H7 (cell line): ENCODE measurements at regions not wholly inside any gene's neighbourhood (a gene's known extent, or its start where the extent isn't known, plus 50 kb on each side); places are given as distances from the start of the nearest gene placed in this dataset.
A peak's percentile ranks its signal among the peaks of the same experiment; 100 is the strongest.
"Not testable (repeated sequence)": the region's sequence is repeated elsewhere in the genome, so short reads cannot be mapped to it uniquely, and the experiment has no call there.

Experiments used
- DNase-seq: peaks from one replicate; pipeline ENCODE4 v3.0.0; 2012
- H3K27me3 ChIP-seq: 2 replicates; pipeline ENCODE4 v1.6.0; 2011; ENCODE audit warnings: mild to moderate bottlenecking, low read length; ENCODE audit not compliant: control insufficient read depth, insufficient read depth
- H3K36me3 ChIP-seq: replicated peaks from 2 replicates; pipeline ENCODE4 v1.5.1; 2011; ENCODE audit warnings: low read length; ENCODE audit not compliant: control insufficient read depth, insufficient read depth
- H3K4me3 ChIP-seq: 2 replicates; pipeline ENCODE4 v1.5.1; 2011; ENCODE audit warnings: low read depth, mild to moderate bottlenecking, control low read depth, low read length, moderate library complexity; ENCODE audit not compliant: insufficient read depth

DNA sequence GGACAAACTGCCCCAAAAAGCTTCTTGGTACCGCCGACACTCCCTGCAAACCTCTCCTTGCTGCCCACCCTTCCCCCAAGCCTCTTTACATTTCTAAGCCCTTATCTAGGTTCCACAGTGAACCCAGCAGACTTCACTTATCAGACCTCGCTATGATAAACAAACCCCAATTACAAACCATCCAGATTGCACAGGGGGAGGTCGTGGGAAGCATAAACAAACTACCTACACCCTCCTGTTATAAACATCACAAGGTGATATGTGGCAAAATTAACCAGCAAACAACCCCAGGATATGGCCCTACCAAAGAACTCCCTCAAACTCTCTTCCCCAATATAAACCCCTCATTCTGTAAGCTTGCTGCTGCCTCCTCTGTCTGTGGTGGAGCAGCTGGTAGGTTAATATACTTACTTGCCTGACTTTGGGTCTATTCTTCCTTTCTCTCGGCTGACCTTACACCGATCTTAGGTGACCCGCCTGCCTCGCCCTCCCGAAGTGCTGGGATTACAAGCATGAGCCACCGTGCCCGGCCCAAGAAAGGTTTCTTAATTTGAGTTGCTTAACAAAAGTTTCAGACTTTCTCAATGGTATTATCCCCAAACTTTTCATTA is 66.0 kb upstream of the TENM4 start:
- Histone ChIP-seq H3K4me3 (no peak overlapping the region), H3K36me3 (no peaks in the 10 kb centered on the region), H3K27me3 (no peaks in the 10 kb centered on the region; the same call in 1 of the 2 replicates)
- no peak for DNase-seq

DNA sequence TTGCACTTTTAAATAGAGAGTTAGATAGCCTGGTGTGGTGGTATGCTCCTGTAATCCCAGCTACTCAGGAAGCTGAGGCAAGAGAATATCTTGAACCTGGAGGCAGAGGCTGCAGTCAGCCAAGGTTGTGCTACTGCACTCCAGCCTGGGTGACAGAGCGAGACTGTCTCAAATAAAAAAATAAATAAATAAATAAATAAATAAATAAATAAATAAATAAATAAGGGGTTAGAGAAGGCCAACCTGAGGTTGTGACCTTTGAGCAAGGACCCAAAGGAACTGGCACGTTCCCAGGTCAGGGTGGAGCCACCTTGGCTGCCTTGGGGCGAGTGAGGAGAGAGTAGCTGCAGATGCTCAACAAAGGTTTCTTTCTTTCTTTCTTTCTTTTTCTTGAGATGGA is 65.3 kb upstream of the TENM4 start:
- no peak for DNase-seq
- H3K36me3 ChIP-seq, result no peaks in the 10 kb centered on the region
- H3K27me3 ChIP-seq, result no peaks in the 10 kb centered on the region; the same call in 1 of the 2 replicates
- H3K4me3 ChIP-seq, result no peak overlapping the region

DNA sequence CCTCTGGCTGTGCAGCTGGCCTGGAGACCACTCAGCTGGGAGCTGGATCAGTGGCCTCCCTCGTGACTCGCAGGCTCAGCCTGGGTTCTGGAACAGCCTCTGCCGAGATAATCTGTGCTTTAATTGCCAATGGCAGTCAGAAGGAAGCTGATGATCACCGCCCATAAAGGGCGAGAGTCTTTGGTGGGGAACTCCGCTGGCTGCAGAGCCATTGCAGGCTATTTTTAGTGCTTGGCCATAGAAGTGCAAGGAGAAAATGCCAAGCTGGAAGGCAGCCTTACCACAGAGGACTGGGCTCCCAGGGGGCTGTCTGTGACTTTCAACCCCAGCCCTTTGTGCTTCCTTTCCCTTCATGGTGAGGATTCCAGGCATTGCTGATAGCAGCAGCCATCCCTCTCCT is 62.2 kb upstream of the TENM4 start:
- H3K4me3 ChIP-seq, result no peak overlapping the region
- H3K27me3 ChIP-seq, result no peaks in the 10 kb centered on the region; the same call in 1 of the 2 replicates
- DNase-seq, result no peak
- H3K36me3 ChIP-seq, result no peaks in the 10 kb centered on the region

DNA sequence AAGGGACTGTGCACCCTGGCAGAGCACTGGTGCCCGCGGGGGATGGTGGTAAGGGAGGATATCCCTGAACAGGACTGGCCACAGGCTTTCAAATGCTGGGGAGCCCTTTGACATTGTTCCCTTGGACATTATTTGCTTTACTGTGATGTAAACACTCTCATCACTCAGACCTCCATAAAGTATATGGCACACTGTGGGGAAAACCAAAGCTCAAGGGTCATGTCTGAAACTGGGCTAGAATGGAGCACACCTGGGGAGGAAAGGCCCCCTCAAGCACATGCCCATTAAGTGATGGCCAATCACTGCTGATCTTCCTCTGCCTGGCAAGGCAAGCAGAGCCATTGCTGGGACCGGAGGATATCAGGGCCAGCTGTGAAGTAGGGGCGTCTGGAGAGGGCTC is 60.9 kb upstream of the TENM4 start:
- Histone ChIP-seq H3K27me3 (no peaks in the 10 kb centered on the region), H3K4me3 (no peak overlapping the region), H3K36me3 (no peaks in the 10 kb centered on the region)
- DNase-seq, result no peak

DNA sequence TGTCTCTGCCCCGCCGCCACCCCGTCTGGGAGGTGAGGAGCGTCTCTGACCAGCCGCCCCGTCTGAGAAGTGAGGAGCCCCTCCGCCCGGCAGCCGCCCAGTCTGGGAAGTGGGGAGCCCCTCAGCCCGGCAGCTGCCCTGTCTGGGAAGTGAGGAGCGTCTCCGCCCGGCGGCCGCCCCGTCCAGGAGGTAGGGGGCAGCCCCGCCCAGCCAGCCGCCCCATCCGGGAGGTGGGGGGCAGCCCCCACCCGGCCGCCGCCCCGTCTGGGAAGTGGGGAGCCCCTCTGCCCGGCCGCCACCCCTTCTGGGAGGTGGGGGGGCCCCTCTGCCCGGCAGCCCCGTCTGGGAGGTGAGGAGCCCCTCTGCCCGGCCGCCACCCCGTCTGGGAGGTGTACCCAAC is 59.1 kb upstream of the TENM4 start:
- not testable (repeated sequence) for H3K27me3 ChIP-seq, H3K36me3 ChIP-seq, DNase-seq, H3K4me3 ChIP-seq

DNA sequence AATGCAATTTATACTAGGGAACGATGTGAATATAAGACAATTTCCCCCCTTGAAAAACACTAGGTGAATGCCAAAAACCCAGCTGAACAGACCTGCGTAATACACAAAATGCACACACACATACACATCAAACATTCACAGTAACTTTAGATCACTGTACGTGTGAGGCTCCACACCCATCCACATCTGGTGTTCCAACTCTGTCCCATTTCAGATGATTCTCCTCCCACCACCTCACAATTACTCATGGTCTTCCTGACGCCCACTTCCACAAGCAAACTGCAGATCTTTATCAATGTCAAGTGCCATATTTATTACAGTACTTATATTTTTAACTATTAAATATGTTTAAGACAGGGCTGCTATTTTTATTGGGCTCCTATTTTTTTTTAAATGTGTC is 57.8 kb upstream of the TENM4 start:
- no peak for DNase-seq
- H3K4me3 ChIP-seq, result no peak overlapping the region
- no peaks in the 10 kb centered on the region for H3K27me3 ChIP-seq
- H3K36me3 ChIP-seq, result no peaks in the 10 kb centered on the region

DNA sequence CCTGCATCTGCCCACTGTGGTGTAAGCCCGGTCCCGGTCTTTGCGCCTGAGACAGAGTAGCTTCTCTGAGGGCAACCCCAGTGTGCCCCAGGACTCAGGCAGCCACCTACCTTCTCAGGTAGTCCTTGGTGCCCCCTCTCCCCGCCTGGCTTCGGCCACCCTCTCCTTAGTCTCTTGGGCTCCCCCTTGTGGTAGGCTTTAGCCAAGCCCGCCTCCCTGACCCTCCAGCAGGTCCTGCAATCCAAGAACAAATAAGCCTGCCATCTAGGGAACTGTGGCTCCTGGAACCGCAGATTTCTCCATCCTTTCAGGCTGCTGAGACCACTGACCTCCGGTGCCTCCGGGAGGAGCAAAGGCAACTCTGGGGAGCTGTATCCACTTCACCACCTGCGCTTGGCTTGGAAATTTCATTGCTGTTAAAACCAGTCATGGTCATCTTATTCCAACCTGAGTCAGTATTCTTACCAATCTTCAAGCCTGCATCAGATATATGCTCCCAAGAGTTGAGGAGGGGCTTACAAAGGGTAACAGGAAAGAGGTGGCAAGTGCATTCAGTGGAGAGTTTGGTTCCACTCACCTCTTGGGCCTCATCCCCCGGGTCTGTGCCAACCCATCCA is 52.8 kb upstream of the TENM4 start:
- DNase-seq, result peak; percentile 91
- Histone ChIP-seq H3K27me3 (no peaks in the 10 kb centered on the region), H3K36me3 (no peaks in the 10 kb centered on the region), H3K4me3 (no peak overlapping the region)

DNA sequence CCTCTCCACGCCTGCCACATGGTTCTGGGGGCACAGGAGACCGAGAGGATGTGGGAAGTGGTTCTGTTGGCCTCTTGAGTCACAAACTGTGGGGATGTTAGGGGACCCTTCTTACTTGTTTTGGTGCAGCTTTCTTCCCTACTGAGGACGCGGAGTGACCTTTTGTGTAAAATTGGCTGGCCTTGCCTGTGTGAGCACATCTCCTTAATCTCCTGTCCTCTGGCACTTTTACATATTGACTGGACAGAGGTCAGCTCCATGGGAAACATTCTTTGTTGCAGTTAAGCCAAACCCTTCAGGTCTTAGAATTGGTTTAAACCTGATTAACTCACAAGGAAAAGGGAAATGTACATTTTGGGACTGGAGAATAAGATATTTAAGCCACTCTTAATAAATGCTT is 51.2 kb upstream of the TENM4 start:
- no peaks in the 10 kb centered on the region for H3K36me3 ChIP-seq
- H3K4me3 ChIP-seq, result no peak overlapping the region
- H3K27me3 ChIP-seq, result no peaks in the 10 kb centered on the region
- DNase-seq, result no peak
